ENCODE measurements at regions not wholly inside any gene's neighbourhood (a gene's known extent, or its start where the extent isn't known, plus 50 kb on each side); places are given as distances from the start of the nearest gene placed in this dataset.

GRCh38 chr4:151987606-151988005 is 226.8 kb upstream of the GATB start:
- Histone ChIP-seq H3K4me1 (ENCODE audit: control insufficient read depth in 1 of 2, insufficient read depth in 2 of 2, low read length in 2 of 2) (peaks cover 3 to 13% of the 10 kb centered on the region in 2 experiments; a peak in 3 of 4 replicates), H3K4me3 (replicated peaks in 1 of 2; ENCODE audit: low read depth in 1 of 2, low read length in 2 of 2) (no peak overlapping the region), H3K4me2 (ENCODE audit: low read length) (no peak overlapping the region), H3K27me3 (ENCODE audit: insufficient read depth, low read length) (no peaks in the 10 kb centered on the region), H2AFZ (ENCODE audit: low read depth, low read length, poor library complexity, severe bottlenecking) (no peak overlapping the region), H3K27ac (ENCODE audit: low read depth, low read length) (no peak overlapping the region), H3K9me2 (ENCODE audit: insufficient read depth) (no peaks in the 10 kb centered on the region), H3K9ac (ENCODE audit: low read length) (no peak overlapping the region), H3K9me3 (ENCODE audit: control insufficient read depth in 1 of 2, insufficient read depth in 1 of 2, low read depth in 1 of 2, low read length in 2 of 2) (no peaks in the 10 kb centered on the region), H4K20me1 (ENCODE audit: insufficient read depth) (no peaks in the 10 kb centered on the region), H3K79me2 (ENCODE audit: insufficient read depth, low read length) (no peaks in the 10 kb centered on the region), H3K36me3 (ENCODE audit: control insufficient read depth in 1 of 2, insufficient read depth in 2 of 2, low read length in 2 of 2) (no peaks in the 10 kb centered on the region)
- ChIA-PET POLR2A (no interaction called here), RAD21 (ENCODE audit: low non-redundant PET in 1 of 2, low total read pairs in 2 of 2, uncharacterized antibody in 2 of 2, unreplicated experiment in 2 of 2) (no interaction called here), CTCF (no interaction called here)
- DNase-seq (ENCODE audit: low read depth, low spot score), result no peak
- TF ChIP-seq EGR1 (IDR thresholded peaks at IDR 0.05; ENCODE audit: low read depth) (no peak), SIN3A (IDR thresholded peaks at IDR 0.05; ENCODE audit: low read depth) (no peak), POLR2AphosphoS5 (IDR thresholded peaks at IDR 0.05; ENCODE audit: low read depth, low read length) (no peak), CBX3 (IDR thresholded peaks at IDR 0.05; ENCODE audit: low read depth) (no peak), MAX (IDR thresholded peaks at IDR 0.05) (no peak), RAD21 (IDR thresholded peaks at IDR 0.05; ENCODE audit: low read depth) (no peak), CTCF (IDR thresholded peaks at IDR 0.05 in 2 of 3, conservative IDR thresholded peaks at IDR 0.05 in 1 of 3; ENCODE audit: borderline replicate concordance in 1 of 3, insufficient read depth in 1 of 3, low read depth in 2 of 3, low read length in 2 of 3) (no peak), CEBPB (IDR thresholded peaks at IDR 0.05; ENCODE audit: low read depth) (no peak), YY1 (IDR thresholded peaks at IDR 0.05; ENCODE audit: extremely low read depth, insufficient replicate concordance, low read depth, low read length) (no peak), ZNF274 (IDR thresholded peaks at IDR 0.05; ENCODE audit: low read depth, low read length) (no peak), EZH2 (IDR thresholded peaks at IDR 0.05) (no peak), EZH2phosphoT487 (IDR thresholded peaks at IDR 0.05; ENCODE audit: borderline replicate concordance) (no peak), ELF1 (IDR thresholded peaks at IDR 0.05; ENCODE audit: borderline replicate concordance, low read depth) (no peak), REST (IDR thresholded peaks at IDR 0.05; ENCODE audit: low read depth) (no peak), SRF (IDR thresholded peaks at IDR 0.05; ENCODE audit: low read depth) (no peak), POLR2A (IDR thresholded peaks at IDR 0.05; ENCODE audit: borderline replicate concordance, extremely low read depth, insufficient read depth, insufficient read length) (no peak), JUND (IDR thresholded peaks at IDR 0.05) (no peak), FOSL1 (IDR thresholded peaks at IDR 0.05; ENCODE audit: low read depth) (no peak), TCF7L2 (IDR thresholded peaks at IDR 0.05; ENCODE audit: borderline replicate concordance, extremely low read depth, insufficient read depth, insufficient read length) (no peak)
- intact Hi-C loops (cut with micrococcal nuclease), result no loop called here
- no peak for ATAC-seq
- no TSS peak for BruUV-seq (replicated peaks)
